HepG2 (cell line): ENCODE measurements at regions not wholly inside any gene's neighbourhood (a gene's known extent, or its start where the extent isn't known, plus 50 kb on each side); places are given as distances from the start of the nearest gene placed in this dataset.

Source experiments
- ATAC-seq: fragments of 200-7000 bp; cut with Tn5 transposase; 3 replicates; pipeline ENCODE4 v1.9.1; 2020; ENCODE audit warnings: mild to moderate bottlenecking, moderate library complexity
- BruUV-seq: library from RNA; stranded (reverse); fragments of 400-500 nt; replicated peaks from 2 replicates; lab custom pipeline; 2021; lab: Mats Ljungman, UMichigan
- CTCF ChIA-PET: fragments of 300-600 bp; formaldehyde crosslinking; extraction: SDS; loops from one replicate; lab custom pipeline; 2021; ENCODE audit warnings: low total read pairs, inconsistent platforms, low intra/inter-chr PET ratio; lab: Yijun Ruan, JAX
- POLR2A ChIA-PET: fragments of 350-600 bp; sonication (Branson Sonifier 250); formaldehyde crosslinking; loops from one replicate; lab custom pipeline; 2020; ENCODE audit warnings: antibody characterized with exemption, inconsistent platforms; lab: Yijun Ruan, JAX
- DNase-seq: peaks from one replicate; pipeline ENCODE4 v3.0.0-alpha.2; 2015; ENCODE audit warnings: low spot score
- FAIRE-seq: peaks from 3 replicates; lab custom pipeline; 2011; peaks lifted over from hg19 to GRCh38; lab: Jason Lieb, UNC
- H2AFZ ChIP-seq: one replicate; pipeline ENCODE4 v1.6.1; 2011; ENCODE audit warnings: low read length, inconsistent platforms
- H3K27ac ChIP-seq: fragments of 300-600 bp; 3 replicates; pipeline ENCODE4 v1.8.0; 2011; ENCODE audit warnings: mixed run types, mild to moderate bottlenecking, mixed read lengths, low read length, inconsistent platforms; ENCODE audit not compliant: insufficient read depth; ENCODE audit errors: extremely low read length
- H3K27me3 ChIP-seq, 2 experiments: fragments of 200-600 bp in 1 of 2; 2 replicates in 1 of 2; 3 replicates in 1 of 2; pipeline versions ENCODE4 v1.6.0 to v1.8.0; 2011; ENCODE audit warnings: low read length in 2 of 2, mild to moderate bottlenecking in 2 of 2, moderate library complexity in 2 of 2, inconsistent platforms in 1 of 2; ENCODE audit not compliant: insufficient read depth in 2 of 2, control insufficient read depth in 1 of 2
- H3K36me3 ChIP-seq, 2 experiments: fragments of 200-600 bp in 1 of 2; replicated peaks in 1 of 2; 2 replicates in 1 of 2; 3 replicates in 1 of 2; pipeline versions ENCODE4 v1.5.1 to v1.8.0; 2011; ENCODE audit warnings: low read length in 2 of 2, inconsistent platforms in 1 of 2; ENCODE audit not compliant: insufficient read depth in 2 of 2, control insufficient read depth in 1 of 2
- H3K4me1 ChIP-seq: 2 replicates; pipeline ENCODE4 v1.5.1; 2012; ENCODE audit warnings: low read length, inconsistent platforms; ENCODE audit not compliant: insufficient read depth
- H3K4me2 ChIP-seq: 2 replicates; pipeline ENCODE4 v1.6.0; 2011; ENCODE audit warnings: low read depth, low read length, inconsistent platforms
- H3K4me3 ChIP-seq, 3 experiments: fragments of 200-600 bp in 1 of 3; sonication (generic), shearing (Covaris generic) in 1 of 3; replicated peaks in 1 of 3; 2 replicates each; pipeline ENCODE4 v1.5.1; 2011 to 2016; ENCODE audit warnings: low read length in 3 of 3, inconsistent platforms in 2 of 3, low read depth in 2 of 3, mild to moderate bottlenecking in 2 of 3, control low read depth in 1 of 3, mixed read lengths in 1 of 3; ENCODE audit not compliant: insufficient read depth in 1 of 3
- H3K79me2 ChIP-seq: one replicate; pipeline ENCODE4 v1.6.1; 2011; ENCODE audit warnings: low read length, inconsistent platforms; ENCODE audit not compliant: insufficient read depth
- H3K9ac ChIP-seq: 2 replicates; pipeline ENCODE4 v1.6.0; 2011; ENCODE audit warnings: mild to moderate bottlenecking, low read depth, low read length, inconsistent platforms; ENCODE audit not compliant: insufficient read depth
- H3K9me3 ChIP-seq: 2 replicates; pipeline ENCODE4 v1.5.1; 2012; ENCODE audit warnings: mild to moderate bottlenecking, low read length
- H4K20me1 ChIP-seq: 2 replicates; pipeline ENCODE4 v1.6.0; 2011; ENCODE audit warnings: inconsistent platforms, mild to moderate bottlenecking, low read length, moderate library complexity; ENCODE audit not compliant: insufficient read depth
- MYNN ChIP-seq: sonication (generic); formaldehyde crosslinking; IDR thresholded peaks from 2 replicates; pipeline ENCODE4 v1.4.0; 2020; ENCODE audit warnings: mild to moderate bottlenecking, low read depth, missing genetic modification reagents
- TARDBP ChIP-seq: sonication (generic); formaldehyde crosslinking; IDR thresholded peaks from 2 replicates; pipeline ENCODE4 v1.8.0; 2022; ENCODE audit warnings: mild to moderate bottlenecking, missing genetic modification reagents
- ZNF354B ChIP-seq: sonication (generic); formaldehyde crosslinking; IDR thresholded peaks from 2 replicates; pipeline ENCODE4 v1.8.0; 2022; ENCODE audit warnings: mild to moderate bottlenecking, missing genetic modification reagents
- ZNF556 ChIP-seq: sonication (generic); formaldehyde crosslinking; IDR thresholded peaks from 2 replicates; pipeline ENCODE4 v1.4.0; 2020; ENCODE audit warnings: mild to moderate bottlenecking, missing genetic modification reagents, borderline replicate concordance
- ZNF775 ChIP-seq: sonication (generic); formaldehyde crosslinking; IDR thresholded peaks from 2 replicates; pipeline ENCODE4 v1.4.0; 2020; ENCODE audit warnings: missing genetic modification reagents, mild to moderate bottlenecking, moderate library complexity, borderline replicate concordance
- WGBS: methylation state at CpG from one replicate; pipeline ENCODE4 v1.1.6; 2017; ENCODE audit warnings: low lambda C conversion rate; 5-methylcytosine and 5-hydroxymethylcytosine counted together
- in situ Hi-C: cut with HindIII; loops from 2 replicates; pipeline ENCODE4 v1.10.0; 2017; ENCODE audit warnings: low pct_unique_long_range_greater_than_20kb; ENCODE audit not compliant: extremely low pct_ligation_motif_present
- intact Hi-C: fragments of 100-400 bp; cut with micrococcal nuclease; formaldehyde crosslinking; loops from one replicate; pipeline ENCODE4 v1.10.0; 2022; ENCODE audit not compliant: unreplicated experiment
- TF ChIP-seq, protein P1 (sequence below): sonication (generic); formaldehyde crosslinking; IDR thresholded peaks from 2 replicates; pipeline ENCODE4 v1.4.0; 2020; ENCODE audit warnings: mild to moderate bottlenecking, low read depth, missing genetic modification reagents
- TF ChIP-seq, protein P2 (sequence below), 2 experiments: sonication (generic) in 1 of 2; formaldehyde crosslinking in 1 of 2; IDR thresholded peaks; 2 replicates each; pipeline versions ENCODE4 v1.5.1 to v1.6.1; 2011 to 2020; ENCODE audit warnings: borderline replicate concordance in 1 of 2, low read depth in 1 of 2, low read length in 1 of 2, mild to moderate bottlenecking in 1 of 2, missing genetic modification reagents in 1 of 2, moderate library complexity in 1 of 2
- TF ChIP-seq, protein P3 (sequence below): sonication (generic); formaldehyde crosslinking; IDR thresholded peaks from 2 replicates; pipeline ENCODE4 v1.8.0; 2022; ENCODE audit warnings: missing genetic modification reagents, low read depth, mild to moderate bottlenecking, borderline replicate concordance

DNA sequence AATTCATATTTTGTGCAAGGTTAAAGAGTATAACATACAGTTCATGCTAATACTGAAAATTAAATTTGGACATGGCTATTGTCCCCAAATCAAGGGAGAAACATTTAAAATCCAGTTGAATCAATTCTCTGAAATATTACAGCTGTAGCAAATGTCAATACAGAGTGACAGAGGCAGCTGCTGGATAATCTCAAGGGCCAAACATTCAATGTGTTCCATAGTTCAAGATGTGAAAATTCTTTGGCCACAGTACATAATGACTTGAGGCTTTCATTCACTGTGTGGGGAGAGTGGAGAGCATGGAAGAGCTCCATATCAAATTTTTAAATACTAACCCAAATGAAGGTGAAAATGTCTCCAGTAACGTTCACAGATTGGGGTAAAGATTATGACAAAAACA, 1192.8 kb upstream of the CADM2 start:
- CTCF ChIA-PET = no interaction called here
- BruUV-seq = no TSS peak
- no peaks in the 10 kb centered on the region for H3K9me3 ChIP-seq
- in situ Hi-C loops (no loop called here), intact Hi-C loops (no loop called here)
- H3K36me3 ChIP-seq = no peaks in the 10 kb centered on the region
- FAIRE-seq (no peak), ATAC-seq (no peak), DNase-seq (no peak)
- POLR2A ChIA-PET = no interaction called here
- H3K4me3 ChIP-seq = no peak overlapping the region
- no peak overlapping the region for H2AFZ ChIP-seq
- TF ChIP-seq TARDBP (CRISPR knock-in tag) = no peak
- H3K9ac ChIP-seq = no peak overlapping the region
- H3K4me1 ChIP-seq = no peaks in the 10 kb centered on the region
- H3K27me3 ChIP-seq = no peaks in the 10 kb centered on the region
- WGBS = 0% methylated on average over 1 of the region's 1 CpG
- H3K79me2 ChIP-seq = no peaks in the 10 kb centered on the region
- H4K20me1 ChIP-seq = no peaks in the 10 kb centered on the region
- no peak overlapping the region for H3K27ac ChIP-seq
- no peak overlapping the region for H3K4me2 ChIP-seq

DNA sequence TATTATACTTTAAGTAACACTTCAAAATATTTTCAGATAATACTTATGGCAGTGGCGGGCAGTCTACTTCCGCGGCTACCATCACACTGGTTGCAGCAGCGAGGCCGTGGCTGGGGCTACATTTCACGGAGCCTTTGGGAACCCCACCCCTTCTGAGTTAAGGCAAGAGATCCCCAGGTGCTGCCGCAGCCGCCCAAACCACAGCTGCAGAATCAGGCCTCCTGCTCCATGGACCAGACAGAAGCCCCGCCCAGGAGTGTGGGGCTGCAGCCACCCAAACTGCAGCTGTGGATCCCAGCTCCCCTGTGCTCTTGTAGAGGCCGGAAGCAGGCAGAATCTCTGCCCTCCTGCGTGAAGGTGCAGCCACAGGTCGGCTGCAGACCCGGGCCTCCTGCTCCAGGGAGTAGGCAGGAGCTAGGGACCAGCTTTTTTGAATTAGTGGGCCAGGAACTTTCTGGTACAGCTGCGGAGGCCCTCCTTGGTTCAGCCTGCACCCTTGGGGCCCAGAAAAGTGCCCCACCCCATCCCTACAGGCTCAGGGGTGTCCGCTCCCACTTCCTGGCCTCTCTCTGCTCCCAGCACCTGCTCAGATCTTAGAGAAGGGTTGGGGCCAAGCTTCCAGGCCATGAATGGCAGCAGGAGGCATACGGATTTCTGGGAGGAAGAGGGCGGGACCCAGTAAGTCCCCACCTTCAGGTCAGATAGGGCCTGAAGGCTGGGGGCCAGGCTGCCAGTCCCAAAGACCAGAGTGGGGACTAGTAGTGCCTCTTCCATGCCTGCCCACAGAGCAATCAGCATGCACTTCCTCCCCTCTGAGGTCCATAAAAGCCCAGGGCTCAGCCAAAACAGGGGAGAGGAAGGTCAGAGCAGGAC, 1188.8 kb upstream of the CADM2 start:
- TF ChIP-seq, protein P1, sequence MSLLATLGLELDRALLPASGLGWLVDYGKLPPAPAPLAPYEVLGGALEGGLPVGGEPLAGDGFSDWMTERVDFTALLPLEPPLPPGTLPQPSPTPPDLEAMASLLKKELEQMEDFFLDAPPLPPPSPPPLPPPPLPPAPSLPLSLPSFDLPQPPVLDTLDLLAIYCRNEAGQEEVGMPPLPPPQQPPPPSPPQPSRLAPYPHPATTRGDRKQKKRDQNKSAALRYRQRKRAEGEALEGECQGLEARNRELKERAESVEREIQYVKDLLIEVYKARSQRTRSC = no peak
- TF ChIP-seq ZNF556 (CRISPR knock-in tag) = no peak
- no peak for TF ChIP-seq MYNN (CRISPR knock-in tag)
- TF ChIP-seq, protein P2, sequence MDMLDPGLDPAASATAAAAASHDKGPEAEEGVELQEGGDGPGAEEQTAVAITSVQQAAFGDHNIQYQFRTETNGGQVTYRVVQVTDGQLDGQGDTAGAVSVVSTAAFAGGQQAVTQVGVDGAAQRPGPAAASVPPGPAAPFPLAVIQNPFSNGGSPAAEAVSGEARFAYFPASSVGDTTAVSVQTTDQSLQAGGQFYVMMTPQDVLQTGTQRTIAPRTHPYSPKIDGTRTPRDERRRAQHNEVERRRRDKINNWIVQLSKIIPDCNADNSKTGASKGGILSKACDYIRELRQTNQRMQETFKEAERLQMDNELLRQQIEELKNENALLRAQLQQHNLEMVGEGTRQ (IDR thresholded peaks at IDR 0.05; ENCODE audit: low read depth, low read length) = no peak
- TF ChIP-seq, protein P2 (CRISPR knock-in tag; IDR thresholded peaks at IDR 0.05; ENCODE audit: borderline replicate concordance) = no peak
- TF ChIP-seq ZNF354B (CRISPR knock-in tag) = no peak
- no peak for TF ChIP-seq ZNF775
- TF ChIP-seq, protein P3, sequence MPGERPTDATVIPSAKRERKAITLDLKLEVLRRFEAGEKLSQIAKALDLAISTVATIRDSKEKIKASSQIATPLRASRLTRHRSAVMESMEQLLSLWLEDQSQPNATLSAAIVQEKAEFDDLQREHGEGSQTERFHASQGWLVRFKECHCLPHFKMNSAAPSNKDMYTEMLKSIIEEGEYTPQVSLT (CRISPR knock-in tag) = no peak
- Histone ChIP-seq H3K9ac (no peak overlapping the region), H3K27me3 (no peaks in the 10 kb centered on the region), H3K79me2 (no peaks in the 10 kb centered on the region), H3K27ac (no peak overlapping the region), H2AFZ (no peak overlapping the region), H3K4me3 (no peak overlapping the region), H3K4me2 (no peak overlapping the region), H3K9me3 (no peaks in the 10 kb centered on the region), H4K20me1 (no peaks in the 10 kb centered on the region), H3K4me1 (no peaks in the 10 kb centered on the region), H3K36me3 (no peaks in the 10 kb centered on the region)
- no TSS peak for BruUV-seq
- in situ Hi-C loops = no loop called here
- CTCF ChIA-PET = no interaction called here
- POLR2A ChIA-PET = no interaction called here
- DNase-seq (no peak), ATAC-seq (no peak), FAIRE-seq (no peak)
- 47% methylated on average over 9 of the region's 17 CpGs for WGBS
- intact Hi-C loops = no loop called here
